ENCODE measurements at regions not wholly inside any gene's neighbourhood (a gene's known extent, or its start where the extent isn't known, plus 50 kb on each side); places are given as distances from the start of the nearest gene placed in this dataset.

DNA sequence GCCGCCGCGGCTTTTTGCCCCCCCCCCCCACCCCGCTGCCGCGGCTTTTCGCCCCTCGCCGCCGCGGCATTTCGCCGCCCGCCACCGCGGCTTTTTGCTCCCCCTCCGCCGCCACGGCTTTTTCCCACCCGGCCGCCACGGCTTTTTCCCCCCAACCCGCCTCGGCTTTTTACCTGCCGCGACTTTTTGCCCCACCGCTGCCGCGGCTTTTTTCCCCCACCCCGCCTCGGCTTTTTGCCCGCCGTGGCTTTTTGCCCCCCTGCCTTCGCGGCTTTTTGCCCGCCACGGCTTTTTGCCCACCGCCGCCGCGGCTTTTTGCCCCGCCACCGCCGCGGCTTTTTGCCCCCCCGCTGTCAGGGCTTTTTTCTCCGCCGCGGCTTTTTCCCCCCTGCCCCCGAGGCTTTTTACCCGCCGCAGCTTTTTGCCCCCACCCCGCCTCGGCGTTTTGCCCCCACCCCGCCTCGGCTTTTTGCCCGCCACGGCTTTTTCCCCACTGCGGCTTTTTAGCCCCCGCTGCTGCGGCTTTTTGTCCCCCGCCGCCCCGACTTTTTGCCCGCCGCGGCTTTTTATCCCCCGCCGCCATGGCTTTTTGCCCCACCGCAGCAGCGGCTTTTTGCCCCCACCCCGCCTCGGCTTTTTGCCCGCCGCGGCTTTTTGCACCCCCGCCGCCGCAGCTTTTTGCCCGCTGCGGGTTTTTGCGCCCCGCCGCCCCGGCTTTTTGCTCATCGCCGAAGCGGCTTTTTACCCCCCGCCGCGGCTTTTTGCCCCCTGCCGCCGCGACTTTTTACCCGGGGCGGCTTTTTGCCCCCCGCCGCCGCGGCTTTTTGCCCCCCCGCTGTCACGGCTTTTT lies 527.8 kb upstream of the WSB1 start:
- TF ChIP-seq, protein P1, sequence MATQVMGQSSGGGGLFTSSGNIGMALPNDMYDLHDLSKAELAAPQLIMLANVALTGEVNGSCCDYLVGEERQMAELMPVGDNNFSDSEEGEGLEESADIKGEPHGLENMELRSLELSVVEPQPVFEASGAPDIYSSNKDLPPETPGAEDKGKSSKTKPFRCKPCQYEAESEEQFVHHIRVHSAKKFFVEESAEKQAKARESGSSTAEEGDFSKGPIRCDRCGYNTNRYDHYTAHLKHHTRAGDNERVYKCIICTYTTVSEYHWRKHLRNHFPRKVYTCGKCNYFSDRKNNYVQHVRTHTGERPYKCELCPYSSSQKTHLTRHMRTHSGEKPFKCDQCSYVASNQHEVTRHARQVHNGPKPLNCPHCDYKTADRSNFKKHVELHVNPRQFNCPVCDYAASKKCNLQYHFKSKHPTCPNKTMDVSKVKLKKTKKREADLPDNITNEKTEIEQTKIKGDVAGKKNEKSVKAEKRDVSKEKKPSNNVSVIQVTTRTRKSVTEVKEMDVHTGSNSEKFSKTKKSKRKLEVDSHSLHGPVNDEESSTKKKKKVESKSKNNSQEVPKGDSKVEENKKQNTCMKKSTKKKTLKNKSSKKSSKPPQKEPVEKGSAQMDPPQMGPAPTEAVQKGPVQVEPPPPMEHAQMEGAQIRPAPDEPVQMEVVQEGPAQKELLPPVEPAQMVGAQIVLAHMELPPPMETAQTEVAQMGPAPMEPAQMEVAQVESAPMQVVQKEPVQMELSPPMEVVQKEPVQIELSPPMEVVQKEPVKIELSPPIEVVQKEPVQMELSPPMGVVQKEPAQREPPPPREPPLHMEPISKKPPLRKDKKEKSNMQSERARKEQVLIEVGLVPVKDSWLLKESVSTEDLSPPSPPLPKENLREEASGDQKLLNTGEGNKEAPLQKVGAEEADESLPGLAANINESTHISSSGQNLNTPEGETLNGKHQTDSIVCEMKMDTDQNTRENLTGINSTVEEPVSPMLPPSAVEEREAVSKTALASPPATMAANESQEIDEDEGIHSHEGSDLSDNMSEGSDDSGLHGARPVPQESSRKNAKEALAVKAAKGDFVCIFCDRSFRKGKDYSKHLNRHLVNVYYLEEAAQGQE (IDR thresholded peaks at IDR 0.05; ENCODE audit: insufficient read depth in 1 of 2, low read depth in 2 of 2, low read length in 1 of 2), result no peak
- TF ChIP-seq, protein P2, sequence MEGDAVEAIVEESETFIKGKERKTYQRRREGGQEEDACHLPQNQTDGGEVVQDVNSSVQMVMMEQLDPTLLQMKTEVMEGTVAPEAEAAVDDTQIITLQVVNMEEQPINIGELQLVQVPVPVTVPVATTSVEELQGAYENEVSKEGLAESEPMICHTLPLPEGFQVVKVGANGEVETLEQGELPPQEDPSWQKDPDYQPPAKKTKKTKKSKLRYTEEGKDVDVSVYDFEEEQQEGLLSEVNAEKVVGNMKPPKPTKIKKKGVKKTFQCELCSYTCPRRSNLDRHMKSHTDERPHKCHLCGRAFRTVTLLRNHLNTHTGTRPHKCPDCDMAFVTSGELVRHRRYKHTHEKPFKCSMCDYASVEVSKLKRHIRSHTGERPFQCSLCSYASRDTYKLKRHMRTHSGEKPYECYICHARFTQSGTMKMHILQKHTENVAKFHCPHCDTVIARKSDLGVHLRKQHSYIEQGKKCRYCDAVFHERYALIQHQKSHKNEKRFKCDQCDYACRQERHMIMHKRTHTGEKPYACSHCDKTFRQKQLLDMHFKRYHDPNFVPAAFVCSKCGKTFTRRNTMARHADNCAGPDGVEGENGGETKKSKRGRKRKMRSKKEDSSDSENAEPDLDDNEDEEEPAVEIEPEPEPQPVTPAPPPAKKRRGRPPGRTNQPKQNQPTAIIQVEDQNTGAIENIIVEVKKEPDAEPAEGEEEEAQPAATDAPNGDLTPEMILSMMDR (IDR thresholded peaks at IDR 0.05), result no peak

All from Panc1 (cell line).